Body of pancreas (tissue), 4 donors: ENCODE measurements at regions not wholly inside any gene's neighbourhood (a gene's known extent, or its start where the extent isn't known, plus 50 kb on each side); places are given as distances from the start of the nearest gene placed in this dataset.

ENCODE experiments used
- CTCF ChIP-seq, 7 experiments: fragments of 450-650 bp in 4 of 7; fragments of 200-600 bp in 3 of 7; sonication (generic) in 3 of 7; IDR thresholded peaks; one replicate each; pipeline ENCODE4 v1.5.1; 2016 to 2019; ENCODE audit warnings: antibody characterized with exemption in 7 of 7
- POLR2A ChIP-seq, 3 donors: fragments of 450-650 bp; IDR thresholded peaks; one replicate each; pipeline ENCODE4 v1.6.1; 2016; ENCODE audit warnings: antibody characterized with exemption in 3 of 3, mild to moderate bottlenecking in 2 of 3

- no peak for TF ChIP-seq CTCF (IDR thresholded peaks at IDR 0.05)
- no peak for TF ChIP-seq POLR2A (IDR thresholded peaks at IDR 0.05)
These were observed 483.8 kb upstream of the REG3G start for GRCh38 chr2:78541451-78542267.
